Urinary bladder (tissue), 1 donor: ENCODE measurements at regions not wholly inside any gene's neighbourhood (a gene's known extent, or its start where the extent isn't known, plus 50 kb on each side); places are given as distances from the start of the nearest gene placed in this dataset. TPM values are rescaled to one million over a fixed set of nuclear protein-coding genes. Genes with fewer than 3 reads are reported as not detected.

Experiments
- small RNA-seq: library from RNA; depleted of rRNA; stranded (forward); fragments of <200 nt; gene quantifications from one replicate; pipeline ENCODE3, GENCODE V24; 2014

Small RNAs in the stretch of these regions (small RNA-seq; reads per million reads assigned to genes)
- gene AC091895.1, result not detected
- not detected for gene AC091912.1
- gene AC091912.2, result not detected
- not detected for gene AC091932.2
- not detected for gene AC091932.4
- gene AC091953.1, result not detected
- not detected for gene AC091953.2
- not detected for gene AC091953.3
- gene AC091953.5, result not detected
- gene AC091965.3, result not detected
- not detected for gene RNU1-76P
